ENCODE measurements at regions not wholly inside any gene's neighbourhood (a gene's known extent, or its start where the extent isn't known, plus 50 kb on each side); places are given as distances from the start of the nearest gene placed in this dataset.

GRCh38 chr14:104383996-104384775 lies 195.4 kb upstream of the C14orf180 start:
- TF ChIP-seq, protein P1, sequence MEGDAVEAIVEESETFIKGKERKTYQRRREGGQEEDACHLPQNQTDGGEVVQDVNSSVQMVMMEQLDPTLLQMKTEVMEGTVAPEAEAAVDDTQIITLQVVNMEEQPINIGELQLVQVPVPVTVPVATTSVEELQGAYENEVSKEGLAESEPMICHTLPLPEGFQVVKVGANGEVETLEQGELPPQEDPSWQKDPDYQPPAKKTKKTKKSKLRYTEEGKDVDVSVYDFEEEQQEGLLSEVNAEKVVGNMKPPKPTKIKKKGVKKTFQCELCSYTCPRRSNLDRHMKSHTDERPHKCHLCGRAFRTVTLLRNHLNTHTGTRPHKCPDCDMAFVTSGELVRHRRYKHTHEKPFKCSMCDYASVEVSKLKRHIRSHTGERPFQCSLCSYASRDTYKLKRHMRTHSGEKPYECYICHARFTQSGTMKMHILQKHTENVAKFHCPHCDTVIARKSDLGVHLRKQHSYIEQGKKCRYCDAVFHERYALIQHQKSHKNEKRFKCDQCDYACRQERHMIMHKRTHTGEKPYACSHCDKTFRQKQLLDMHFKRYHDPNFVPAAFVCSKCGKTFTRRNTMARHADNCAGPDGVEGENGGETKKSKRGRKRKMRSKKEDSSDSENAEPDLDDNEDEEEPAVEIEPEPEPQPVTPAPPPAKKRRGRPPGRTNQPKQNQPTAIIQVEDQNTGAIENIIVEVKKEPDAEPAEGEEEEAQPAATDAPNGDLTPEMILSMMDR (IDR thresholded peaks at IDR 0.05; ENCODE audit: poor library complexity, severe bottlenecking): no peak
- TF ChIP-seq EZH2 (IDR thresholded peaks at IDR 0.05; ENCODE audit: borderline replicate concordance, insufficient read depth, low read length, poor library complexity, severe bottlenecking) (no peak), POLR2AphosphoS5 (IDR thresholded peaks at IDR 0.05) (no peak), RAD21 (conservative IDR thresholded peaks at IDR 0.05) (no peak), EP300 (conservative IDR thresholded peaks at IDR 0.05; ENCODE audit: poor library complexity, severe bottlenecking) (no peak)
